CD4-positive, alpha-beta T cell (primary cell): ENCODE measurements at regions not wholly inside any gene's neighbourhood (a gene's known extent, or its start where the extent isn't known, plus 50 kb on each side); places are given as distances from the start of the nearest gene placed in this dataset.
"Not testable (repeated sequence)": the region's sequence is repeated elsewhere in the genome, so short reads cannot be mapped to it uniquely, and the experiment has no call there.

Source experiments
- ATAC-seq: fragments of 200-7000 bp; cut with Tn5 transposase; one replicate; pipeline ENCODE4 v1.10.0; 2022; ENCODE audit warnings: mild to moderate bottlenecking; ENCODE audit not compliant: poor library complexity
- CTCF ChIA-PET: fragments of 350-600 bp; sonication (Branson Sonifier 250); formaldehyde crosslinking; loops from one replicate; lab custom pipeline; 2021; ENCODE audit warnings: antibody characterized with exemption, inconsistent platforms; lab: Charles Lee
- POLR2A ChIA-PET: fragments of 350-600 bp; sonication (Branson Sonifier 250); formaldehyde crosslinking; loops from one replicate; lab custom pipeline; 2021; ENCODE audit warnings: antibody characterized with exemption, inconsistent platforms; lab: Charles Lee
- DNase-seq, 14 experiments: peaks; one replicate each; pipeline ENCODE4 v3.0.0-alpha.2; 2013 to 2020; ENCODE audit warnings: mixed read lengths in 2 of 14
- H3K27ac ChIP-seq, 2 donors: one replicate each; pipeline versions ENCODE4 v1.5.1 to v1.7.0; 2013; ENCODE audit warnings: low read length in 2 of 2, low read depth in 1 of 2, mild to moderate bottlenecking in 1 of 2
- H3K27me3 ChIP-seq, 2 experiments: 1 replicate in 1 of 2; 2 replicates in 1 of 2; pipeline versions ENCODE4 v1.6.1 to v1.7.0; 2013; ENCODE audit warnings: low read length in 2 of 2, control low read depth in 1 of 2, mild to moderate bottlenecking in 1 of 2, moderate library complexity in 1 of 2; ENCODE audit not compliant: insufficient read depth in 2 of 2, control insufficient read depth in 1 of 2
- H3K36me3 ChIP-seq: one replicate; pipeline ENCODE4 v1.6.1; 2013; ENCODE audit warnings: low read length, control low read depth; ENCODE audit not compliant: insufficient read depth
- H3K4me1 ChIP-seq: one replicate; pipeline ENCODE4 v1.6.1; 2013; ENCODE audit warnings: low read length, control low read depth; ENCODE audit not compliant: insufficient read depth
- H3K4me3 ChIP-seq: one replicate; pipeline ENCODE4 v1.5.1; 2013; ENCODE audit warnings: mild to moderate bottlenecking, low read length, moderate library complexity
- H3K9me3 ChIP-seq, 2 experiments: 1 replicate in 1 of 2; 2 replicates in 1 of 2; pipeline versions ENCODE4 v1.6.1 to v1.7.0; 2013; ENCODE audit warnings: low read length in 2 of 2, mild to moderate bottlenecking in 2 of 2, control low read depth in 1 of 2, moderate library complexity in 1 of 2; ENCODE audit not compliant: control insufficient read depth in 1 of 2, insufficient read depth in 1 of 2
- H3K27ac Mint-ChIP-seq: one replicate; pipeline ENCODE4 v1.8.0; 2020; ENCODE audit warnings: mixed read lengths
- H3K27me3 Mint-ChIP-seq: one replicate; pipeline ENCODE4 v1.8.0; 2021; ENCODE audit warnings: mixed read lengths
- H3K36me3 Mint-ChIP-seq: one replicate; pipeline ENCODE4 v1.8.0; 2021; ENCODE audit warnings: low read depth, mixed read lengths
- H3K4me1 Mint-ChIP-seq: one replicate; pipeline ENCODE4 v1.8.0; 2021; ENCODE audit warnings: low read depth, mixed read lengths
- H3K4me3 Mint-ChIP-seq: one replicate; pipeline ENCODE4 v1.8.0; 2020; ENCODE audit warnings: mild to moderate bottlenecking, mixed read lengths
- H3K9me3 Mint-ChIP-seq: one replicate; pipeline ENCODE4 v1.8.0; 2020; ENCODE audit warnings: mixed read lengths
- CTCF ChIP-seq: fragments of 200-600 bp; IDR thresholded peaks from one replicate; pipeline ENCODE4 v1.8.0; 2022; ENCODE audit warnings: antibody characterized with exemption, mild to moderate bottlenecking
- intact Hi-C, 2 experiments: fragments of 100-400 bp; cut with DNase I in 1 of 2; cut with micrococcal nuclease in 1 of 2; formaldehyde crosslinking; loops; one replicate each; pipeline versions ENCODE4 v1.15.1 to v1.9.0; 2023 to 2025; cut with DNase I, micrococcal nuclease

DNA sequence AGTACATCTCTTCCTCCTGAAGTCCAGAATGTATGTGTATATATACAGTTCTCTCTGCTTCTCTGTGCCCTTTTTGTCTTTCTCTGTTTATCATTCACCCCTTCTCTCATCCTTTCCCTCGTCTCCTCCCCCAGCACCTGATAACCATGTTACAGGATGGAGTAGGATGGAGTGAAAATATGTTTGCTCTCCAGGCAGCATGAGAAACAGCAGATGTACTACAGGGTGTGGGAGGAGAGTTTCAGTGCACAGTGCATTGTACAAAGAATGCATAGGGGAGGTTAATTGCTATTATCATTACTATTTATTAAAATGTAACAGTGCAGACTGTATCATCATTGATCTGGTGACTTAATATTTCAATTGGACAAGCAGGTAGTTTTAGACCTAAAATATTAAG is 104.5 kb downstream of the MFAP3L start:
- Mint-ChIP-seq H3K27ac (no peak overlapping the region), H3K9me3 (peaks cover 8% of the 10 kb centered on the region), H3K36me3 (no peaks in the 10 kb centered on the region), H3K4me3 (no peak overlapping the region), H3K27me3 (peaks cover 8% of the 10 kb centered on the region), H3K4me1 (no peaks in the 10 kb centered on the region)
- ATAC-seq (no peak), DNase-seq (no peak)
- H3K36me3 ChIP-seq = no peaks in the 10 kb centered on the region
- ChIA-PET CTCF (no interaction called here), POLR2A (no interaction called here)
- no peak for TF ChIP-seq CTCF
- peaks cover 0 to 8% of the 10 kb centered on the region in 2 experiments for H3K9me3 ChIP-seq
- no peaks in the 10 kb centered on the region for H3K4me1 ChIP-seq
- H3K27me3 ChIP-seq = no peaks in the 10 kb centered on the region
- H3K27ac ChIP-seq = no peak overlapping the region
- no peak overlapping the region for H3K4me3 ChIP-seq
- intact Hi-C loops = no loop called here

- intact Hi-C loops = no loop called here
- Mint-ChIP-seq H3K27me3 (peaks cover 7% of the 10 kb centered on the region), H3K27ac (no peak overlapping the region), H3K9me3 (peaks cover 8% of the 10 kb centered on the region), H3K4me3 (no peak overlapping the region), H3K4me1 (no peaks in the 10 kb centered on the region), H3K36me3 (no peaks in the 10 kb centered on the region)
- Histone ChIP-seq H3K36me3 (no peaks in the 10 kb centered on the region), H3K4me3 (no peak overlapping the region), H3K27me3 (no peaks in the 10 kb centered on the region), H3K4me1 (no peaks in the 10 kb centered on the region), H3K27ac (no peak overlapping the region), H3K9me3 (peaks cover 3 to 8% of the 10 kb centered on the region in 2 experiments)
- ATAC-seq (no peak), DNase-seq (no peak)
- CTCF ChIA-PET = no interaction called here
- no peak for TF ChIP-seq CTCF
- POLR2A ChIA-PET = no interaction called here
These were observed 105.0 kb downstream of the MFAP3L start for GRCh38 chr4:169921237-169921636.

- H3K27ac Mint-ChIP-seq, ATAC-seq, H3K27me3 Mint-ChIP-seq, H3K9me3 Mint-ChIP-seq, DNase-seq, H3K36me3 ChIP-seq, H3K9me3 ChIP-seq, CTCF ChIA-PET, POLR2A ChIA-PET, H3K4me1 Mint-ChIP-seq, H3K36me3 Mint-ChIP-seq, H3K4me3 Mint-ChIP-seq, H3K27ac ChIP-seq, H3K27me3 ChIP-seq, H3K4me1 ChIP-seq, H3K4me3 ChIP-seq, intact Hi-C loops: not testable (repeated sequence)
These were observed 106.7 kb downstream of the MFAP3L start for GRCh38 chr4:169919194-169920124.
